ENCODE measurements at regions not wholly inside any gene's neighbourhood (a gene's known extent, or its start where the extent isn't known, plus 50 kb on each side); places are given as distances from the start of the nearest gene placed in this dataset.

DNA sequence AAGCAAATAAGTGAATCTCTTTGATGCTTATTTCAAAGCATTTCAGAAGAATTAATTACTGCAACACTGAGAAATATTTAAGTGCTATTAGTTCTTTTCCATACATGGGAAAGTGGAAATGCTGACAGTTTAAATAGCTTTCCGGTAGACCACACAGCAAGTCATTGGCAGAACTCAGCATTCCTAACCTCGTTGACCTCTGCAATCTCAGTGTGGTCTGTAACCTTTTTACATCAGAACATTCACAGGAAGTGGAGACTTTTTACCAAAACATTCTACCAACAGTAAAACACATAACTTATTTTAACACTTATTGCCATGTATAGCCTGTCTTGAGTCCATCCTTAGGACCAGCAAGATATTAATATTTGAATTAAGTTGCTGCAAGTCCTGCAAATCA is 249.5 kb upstream of the DCN start:
- DNase-seq (ENCODE audit: low read depth in 2 of 3, low spot score in 1 of 3) = no peak

DNA sequence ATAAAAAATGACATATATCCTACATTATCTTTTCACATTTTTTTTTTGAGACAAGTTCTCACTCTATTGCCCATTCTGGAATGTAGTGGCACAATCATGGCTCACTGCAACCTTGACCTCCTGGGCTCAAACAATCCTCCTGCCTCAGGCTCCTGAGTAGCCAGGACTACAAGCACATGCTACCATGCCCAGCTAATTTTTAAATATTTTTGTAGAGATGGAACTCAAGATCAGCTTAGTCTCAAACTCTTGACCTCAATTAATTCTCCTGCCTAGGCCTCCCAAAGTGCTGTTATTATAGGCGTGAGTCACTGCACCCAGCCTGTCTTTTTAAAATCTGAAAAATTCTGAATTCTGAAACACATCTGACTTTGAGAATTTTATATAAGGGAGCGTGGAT is 241.9 kb upstream of the DCN start:
- no peak for DNase-seq (ENCODE audit: low read depth in 2 of 3, low spot score in 1 of 3)

DNA sequence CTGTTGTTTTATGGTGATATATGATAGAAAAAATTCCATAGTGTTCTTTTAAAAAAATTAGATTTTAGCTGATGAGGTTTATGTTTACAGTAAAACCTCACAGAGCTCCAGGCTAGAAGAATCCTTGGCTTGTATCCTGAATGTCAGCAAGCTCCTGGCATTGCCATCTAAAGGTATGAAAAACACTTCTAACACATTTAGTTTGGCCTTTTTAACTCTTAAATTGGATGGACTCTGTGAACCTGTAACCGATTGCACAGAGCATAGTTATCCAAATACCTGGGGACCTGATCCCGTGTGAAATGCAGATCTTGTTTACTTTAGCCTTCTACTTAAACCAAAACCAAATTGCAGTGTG is 241.1 kb upstream of the DCN start:
- DNase-seq (ENCODE audit: low read depth in 2 of 3, low spot score in 1 of 3) = no peak

DNA sequence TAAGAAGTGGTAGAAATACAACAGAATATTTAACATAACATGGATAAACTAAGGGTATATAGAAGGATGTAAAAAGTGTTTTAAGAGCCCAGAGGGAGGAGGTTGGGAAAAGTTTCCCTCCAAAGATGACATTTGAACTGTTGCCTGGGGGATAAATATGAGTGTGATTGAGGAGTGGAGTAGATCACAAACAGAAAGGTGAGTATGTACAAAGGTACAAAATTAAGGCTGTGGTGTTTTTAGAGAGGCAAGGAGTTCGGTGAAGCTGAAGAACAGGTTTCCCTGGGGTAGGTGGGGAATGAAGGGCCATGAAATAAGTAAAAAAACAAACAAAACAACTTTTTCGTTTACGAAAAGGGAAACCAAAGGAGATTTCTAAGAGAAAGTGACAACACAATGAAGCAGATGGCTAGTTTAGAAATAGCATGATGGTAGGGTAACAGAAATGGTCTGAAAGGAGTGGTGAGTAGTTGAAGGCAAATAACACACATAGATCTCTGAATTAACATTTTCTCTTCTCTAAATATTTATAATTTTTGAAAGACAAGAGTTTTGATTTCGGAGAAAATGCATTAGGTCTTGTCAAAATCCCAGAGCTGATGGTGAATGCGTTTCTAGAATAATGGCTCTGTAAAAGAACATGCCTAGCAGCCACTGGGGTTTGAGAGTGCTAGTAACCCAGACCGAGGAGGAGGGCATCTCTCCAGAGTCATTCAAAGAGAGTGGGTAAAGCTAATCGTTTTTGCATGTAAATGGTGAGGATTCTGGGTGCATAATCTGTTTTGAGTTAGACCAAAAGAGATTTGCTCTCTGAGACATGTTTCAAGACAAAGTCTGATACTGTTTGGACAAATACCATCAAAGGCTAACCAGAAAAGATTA is 240.4 kb upstream of the DCN start:
- no peak for DNase-seq (ENCODE audit: low read depth in 2 of 3, low spot score in 1 of 3)

DNA sequence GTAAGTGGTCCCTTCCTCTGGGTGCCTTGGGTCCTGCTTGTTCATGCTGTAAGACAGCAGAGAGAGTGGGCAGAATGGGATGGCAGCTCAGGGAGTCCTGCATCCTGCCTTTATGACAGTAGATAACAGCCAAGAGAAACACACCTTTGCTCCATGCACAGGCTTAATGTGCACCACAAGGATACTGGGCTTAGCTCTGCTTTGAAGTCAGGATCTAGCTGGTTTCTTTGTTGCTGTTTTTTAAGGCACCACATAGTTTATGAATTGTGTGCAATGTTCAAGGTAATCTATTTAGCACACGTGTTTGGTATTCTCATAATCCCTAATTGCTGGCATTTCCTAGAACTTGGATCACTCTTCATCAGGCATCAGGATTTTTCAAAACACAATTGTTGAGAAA is 239.5 kb upstream of the DCN start:
- DNase-seq (ENCODE audit: low read depth in 2 of 3, low spot score in 1 of 3) = no peak

DNA sequence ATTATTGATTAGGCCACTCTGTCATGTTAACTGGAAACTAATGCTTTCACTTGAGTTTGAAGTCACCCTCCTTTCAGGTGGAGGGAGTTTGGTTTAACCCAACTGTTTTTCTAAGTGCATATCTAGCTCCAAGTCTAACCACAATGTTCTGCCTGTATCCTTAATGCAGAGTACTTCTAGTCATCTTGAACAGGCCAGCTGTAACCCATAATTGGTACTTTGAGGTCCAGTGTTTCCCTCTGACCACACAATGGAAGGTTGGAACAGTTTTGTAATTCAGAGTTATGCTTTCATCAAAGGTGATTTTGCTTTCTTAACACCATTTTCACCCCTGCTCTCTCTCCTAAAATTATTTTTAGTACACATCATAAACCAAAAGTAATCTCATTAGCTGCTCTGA is 237.2 kb upstream of the DCN start:
- DNase-seq (ENCODE audit: low read depth in 2 of 3, low spot score in 1 of 3) = no peak

DNA sequence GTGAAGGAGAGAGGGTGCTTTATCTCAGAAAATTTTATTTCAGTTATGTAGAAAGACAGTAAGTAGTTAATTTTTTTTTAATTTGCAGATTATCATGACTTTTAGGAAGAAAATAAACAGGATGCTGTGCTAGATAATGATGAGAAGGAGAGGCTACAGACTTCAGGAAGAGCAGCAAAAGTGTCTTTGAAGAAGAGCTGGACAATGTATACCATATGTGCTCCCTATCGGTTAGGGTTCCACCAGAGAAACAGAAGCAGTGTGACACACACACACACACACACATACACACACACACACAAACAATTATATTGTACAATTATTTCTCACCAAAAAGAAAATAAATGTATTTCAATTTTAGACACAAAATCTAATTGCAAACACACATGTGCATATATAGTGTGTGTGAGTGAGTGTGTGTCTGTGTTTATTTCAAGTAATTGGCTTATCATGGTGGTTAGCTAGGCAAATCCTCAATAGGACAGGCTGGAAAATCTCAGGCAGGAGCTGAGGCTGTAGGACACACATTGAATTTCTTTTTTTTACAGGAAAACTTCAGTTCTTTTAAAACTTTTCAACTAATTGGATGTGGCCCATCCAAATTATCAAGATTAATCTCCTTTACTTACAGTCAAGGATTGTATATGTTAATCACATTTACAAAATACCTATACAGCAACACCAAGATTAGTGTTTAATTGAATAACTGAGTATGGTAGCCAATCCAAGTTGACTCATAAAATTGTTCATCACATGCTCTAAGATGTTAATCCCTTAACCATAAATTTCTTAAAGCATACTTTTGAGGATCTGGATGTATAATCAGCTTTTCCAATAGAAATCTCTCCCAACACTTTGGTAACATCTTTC is 235.8 kb upstream of the DCN start:
- DNase-seq (ENCODE audit: low read depth in 2 of 3, low spot score in 1 of 3) = no peak

DNA sequence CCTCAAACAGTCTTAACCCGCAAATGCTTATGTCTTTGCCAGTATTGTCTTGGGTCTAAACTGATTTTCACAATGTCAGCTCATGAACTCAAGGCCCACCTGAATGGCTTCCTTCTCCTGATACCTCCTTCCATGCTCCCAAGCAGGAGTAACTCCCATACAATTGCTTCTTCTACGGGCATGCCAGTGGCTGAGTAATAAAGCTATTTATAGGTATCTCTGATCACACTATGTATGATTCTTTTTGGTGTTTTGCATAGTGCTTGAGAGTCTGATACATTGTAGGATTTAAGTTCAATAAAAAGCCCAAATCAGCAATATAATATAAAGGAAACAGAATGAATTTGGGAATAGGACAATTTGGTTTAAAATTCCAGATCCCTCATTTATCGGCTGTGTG is 235.0 kb upstream of the DCN start:
- DNase-seq (ENCODE audit: low read depth in 2 of 3, low spot score in 1 of 3) = no peak

DNA sequence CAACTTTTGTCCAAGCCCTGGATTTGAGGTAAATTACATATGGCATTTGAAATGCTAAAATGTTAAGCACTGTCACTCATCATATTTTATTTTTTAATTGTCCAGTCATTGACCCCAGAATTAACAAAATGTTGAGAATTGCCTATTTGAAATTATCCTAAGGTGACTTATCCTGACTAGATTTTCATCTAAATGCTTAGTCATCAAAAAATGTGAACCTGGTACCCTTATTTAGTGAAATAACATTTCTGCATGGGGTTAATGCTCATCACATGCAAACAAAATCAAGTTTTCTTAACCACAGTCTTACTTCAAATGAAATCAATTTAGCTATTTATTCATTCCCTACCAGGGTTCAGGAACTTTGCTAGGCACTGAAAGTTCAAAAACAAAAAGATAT is 232.0 kb upstream of the DCN start:
- no peak for DNase-seq (ENCODE audit: low read depth in 2 of 3, low spot score in 1 of 3)

DNA sequence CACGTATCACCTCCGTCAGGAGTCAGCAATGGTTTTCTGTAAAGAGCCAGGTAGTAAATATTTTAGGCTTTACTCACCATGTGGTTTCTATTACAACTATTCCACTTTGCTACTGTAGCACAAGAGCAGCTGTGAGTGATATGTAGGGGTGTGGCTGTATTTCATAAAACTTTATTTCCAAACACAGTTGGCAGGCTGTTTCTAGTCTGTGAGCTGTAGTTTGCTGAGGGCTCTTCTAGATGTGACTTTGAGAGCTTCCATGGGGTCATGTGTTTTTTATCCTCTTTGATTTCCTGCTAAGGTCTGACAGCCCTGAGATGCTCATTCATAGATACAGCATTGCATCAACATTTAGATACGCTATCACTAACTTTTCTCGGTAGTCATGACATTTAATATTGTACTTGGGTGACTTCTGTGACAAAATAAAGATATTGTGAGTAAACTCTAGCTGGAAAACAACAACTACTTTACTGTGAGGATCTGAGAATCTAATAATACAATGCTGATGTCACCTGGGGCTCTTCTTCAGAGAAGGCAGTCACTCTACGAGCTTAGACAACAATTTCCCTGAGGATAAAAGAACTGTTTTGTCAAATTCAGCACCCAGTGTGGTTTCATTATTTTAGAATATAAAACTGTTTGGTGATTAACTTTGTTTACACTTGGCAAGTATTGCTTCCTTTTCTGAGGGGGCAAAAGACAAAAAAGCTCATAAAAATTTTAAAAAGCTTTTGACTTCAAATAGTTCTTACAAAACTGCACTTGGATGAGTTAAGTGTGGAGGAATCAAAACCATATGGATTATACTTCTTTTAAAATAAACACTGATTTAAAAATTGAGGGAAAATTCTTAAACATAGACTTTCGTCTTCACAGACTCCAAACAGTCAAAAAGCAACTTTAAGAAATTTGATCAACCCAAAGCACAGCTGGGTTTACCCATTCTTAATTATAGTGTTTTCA is 231.2 kb upstream of the DCN start:
- no peak for DNase-seq (ENCODE audit: low read depth in 2 of 3, low spot score in 1 of 3)

DNA sequence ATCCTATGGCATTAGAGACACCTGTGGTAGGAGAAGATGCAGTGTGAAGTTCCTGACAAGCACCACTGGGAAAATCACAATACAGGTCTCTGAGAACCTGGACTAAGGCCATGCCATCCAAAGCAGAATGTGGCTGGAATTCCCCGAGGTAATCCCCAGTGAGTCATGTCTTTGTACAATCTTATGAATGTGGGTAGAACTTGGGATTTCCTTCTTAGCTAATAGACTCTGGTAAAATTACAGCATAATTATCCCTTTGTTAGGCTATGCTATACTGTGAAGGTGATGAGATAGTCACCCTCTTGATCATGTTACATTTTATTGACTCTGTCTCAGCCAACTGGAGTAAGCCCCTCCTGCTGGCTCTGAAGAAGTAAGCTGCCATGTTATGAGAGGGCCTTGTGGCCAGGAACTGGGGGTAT is 224.3 kb upstream of the DCN start:
- peak in 1 of 3 donors; percentile 2 for DNase-seq (ENCODE audit: low read depth in 2 of 3, low spot score in 1 of 3)

DNA sequence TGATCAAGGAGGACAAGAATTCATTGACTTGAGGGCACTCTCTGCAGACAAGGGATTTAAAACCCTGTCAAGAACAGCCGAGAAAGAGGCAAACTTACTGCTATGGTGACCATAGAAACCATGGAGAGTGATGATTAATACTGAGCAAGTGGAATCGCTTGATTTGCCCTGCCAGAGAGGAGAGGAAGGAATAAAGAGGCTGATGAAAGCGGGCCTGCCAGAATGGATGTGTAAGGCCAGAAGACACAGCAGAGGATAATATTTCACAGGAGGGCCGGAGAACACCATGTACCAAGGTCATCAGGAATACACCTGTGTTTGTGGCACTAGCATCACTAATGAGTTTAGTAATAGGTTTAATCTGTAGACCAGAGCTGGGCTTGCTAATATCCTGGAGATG is 221.8 kb upstream of the DCN start:
- DNase-seq (ENCODE audit: low read depth in 2 of 3, low spot score in 1 of 3) = no peak

DNA sequence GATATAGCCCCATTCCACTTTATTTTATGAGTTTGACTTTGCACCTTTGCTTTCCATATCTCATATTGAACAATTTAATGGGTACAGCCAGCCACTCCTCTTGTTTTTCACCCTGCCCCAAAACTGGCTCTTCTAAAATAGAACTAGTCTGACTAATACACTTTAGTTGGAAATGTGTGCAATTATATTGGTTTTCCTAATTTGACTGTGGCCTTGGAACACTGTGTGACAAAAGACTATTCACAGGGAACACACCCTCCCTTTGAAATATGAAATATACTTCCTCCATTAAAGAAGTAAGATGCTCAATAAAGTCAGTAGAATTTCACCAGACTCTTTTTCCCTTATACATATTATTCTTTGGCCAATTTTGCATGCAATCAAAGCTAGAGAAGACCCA is 218.6 kb upstream of the DCN start:
- no peak for DNase-seq (ENCODE audit: low read depth in 2 of 3, low spot score in 1 of 3)

DNA sequence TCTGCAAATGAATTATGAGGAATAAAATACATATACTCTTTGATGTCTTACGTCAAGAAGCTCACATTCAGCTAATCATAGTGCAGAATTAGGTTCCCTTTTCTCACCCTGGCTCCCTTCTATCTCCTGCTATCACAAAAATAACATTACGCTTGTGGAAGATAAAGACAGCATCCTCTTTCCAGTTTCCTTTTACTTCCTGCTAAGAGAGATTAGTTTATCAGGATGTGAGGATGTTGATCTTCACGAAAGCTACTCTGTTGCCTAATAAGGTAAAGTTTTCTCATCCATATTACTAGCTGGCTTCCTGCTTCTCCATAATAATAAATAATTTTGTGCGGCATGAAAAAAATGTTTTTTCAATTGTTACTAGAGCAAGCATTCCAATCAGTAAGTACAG is 217.7 kb upstream of the DCN start:
- no peak for DNase-seq (ENCODE audit: low read depth in 2 of 3, low spot score in 1 of 3)

DNA sequence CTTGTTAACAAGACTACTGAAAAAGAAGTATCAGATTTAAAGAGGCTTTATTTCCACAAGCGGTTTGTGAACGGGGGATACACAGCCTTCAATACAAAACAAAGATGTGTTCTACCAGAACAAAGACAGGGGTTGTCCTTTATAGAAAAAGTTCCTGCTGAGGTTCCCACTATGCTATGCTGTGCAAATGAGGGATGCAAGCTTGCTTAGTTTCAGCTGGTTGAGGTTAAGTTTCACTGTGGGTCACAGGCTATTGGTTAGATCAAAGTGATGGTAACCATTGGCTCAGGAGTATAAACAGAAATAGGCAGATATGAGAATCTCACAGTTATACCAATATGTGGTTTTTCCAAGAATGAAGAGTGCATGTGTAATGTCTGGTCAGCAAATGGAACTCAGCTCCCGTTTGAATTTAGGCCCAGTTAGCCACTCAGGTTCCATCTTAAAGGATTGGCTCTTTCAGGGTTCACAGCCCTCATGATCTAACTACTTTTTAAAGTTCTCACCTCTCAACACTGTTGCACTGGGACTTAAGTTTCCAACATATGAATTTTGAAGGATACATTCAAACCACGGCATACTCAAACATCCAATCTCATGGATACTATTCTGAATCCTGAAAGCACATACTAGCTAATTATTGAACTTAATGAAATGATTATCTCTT is 215.4 kb upstream of the DCN start:
- DNase-seq (ENCODE audit: low read depth in 2 of 3, low spot score in 1 of 3) = no peak

DNA sequence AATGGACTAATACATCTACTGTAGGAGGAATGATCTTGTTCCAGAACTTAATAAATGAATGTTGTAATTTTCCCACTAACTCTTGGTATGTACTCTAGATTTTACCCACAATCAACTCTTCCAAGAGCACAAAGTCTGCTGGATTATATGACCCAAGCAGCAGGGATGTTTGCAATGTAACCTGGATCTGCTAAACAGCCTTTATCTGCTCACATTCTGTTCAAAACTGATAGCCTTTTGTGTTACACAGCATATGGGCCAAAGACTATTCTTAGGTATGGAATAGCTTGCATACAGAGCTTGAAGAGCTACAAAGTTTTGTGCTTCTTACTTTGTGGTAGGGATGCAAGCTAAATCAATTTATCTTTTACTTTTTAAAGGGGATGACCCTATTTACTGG is 213.7 kb upstream of the DCN start:
- DNase-seq (ENCODE audit: low read depth in 2 of 3, low spot score in 1 of 3) = no peak

DNA sequence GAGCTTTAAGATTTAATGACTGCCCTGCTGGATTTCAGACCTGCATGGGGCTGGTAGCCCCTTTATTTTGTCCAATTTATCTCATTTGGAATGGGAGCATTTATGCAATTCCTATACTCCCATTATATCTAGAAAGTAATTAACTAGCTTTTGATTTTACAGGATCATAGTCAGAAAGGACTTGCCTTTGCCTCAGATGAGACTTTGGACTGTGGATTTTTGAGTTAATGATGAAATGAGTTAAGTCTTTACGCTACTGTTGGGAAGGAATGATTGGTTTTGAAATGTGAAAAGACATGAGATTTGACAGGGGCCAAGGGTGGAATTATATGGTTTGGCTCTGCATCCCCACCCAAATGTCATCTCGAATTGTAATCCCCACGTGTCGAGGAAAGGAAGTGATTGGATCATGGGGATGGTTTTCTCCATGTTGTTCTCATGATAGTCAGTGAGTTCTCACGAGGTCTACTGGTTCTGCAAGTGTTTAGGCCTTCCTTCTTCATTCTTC is 213.1 kb upstream of the DCN start:
- DNase-seq (ENCODE audit: low read depth in 2 of 3, low spot score in 1 of 3) = no peak

DNA sequence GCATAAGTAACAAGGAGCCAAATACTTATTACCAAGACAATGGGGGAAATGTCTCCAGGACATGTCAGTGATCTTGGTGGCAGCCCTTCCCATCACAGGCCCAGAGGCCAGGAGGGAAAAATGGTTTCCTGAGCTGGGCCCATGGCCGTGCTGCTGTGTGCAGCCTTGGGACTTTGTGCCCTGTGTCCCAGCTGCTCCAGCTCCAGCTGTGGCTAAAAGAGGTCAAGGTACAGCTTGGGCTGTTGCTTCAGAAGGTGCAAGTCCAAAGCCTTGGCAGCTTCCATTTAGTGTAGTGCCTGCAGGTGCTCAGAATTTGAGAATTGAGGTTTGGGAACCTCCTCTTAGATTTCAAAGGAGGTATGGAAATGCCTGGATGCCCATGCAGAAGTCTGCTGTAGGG is 212.3 kb upstream of the DCN start:
- no peak for DNase-seq (ENCODE audit: low read depth in 2 of 3, low spot score in 1 of 3)

DNA sequence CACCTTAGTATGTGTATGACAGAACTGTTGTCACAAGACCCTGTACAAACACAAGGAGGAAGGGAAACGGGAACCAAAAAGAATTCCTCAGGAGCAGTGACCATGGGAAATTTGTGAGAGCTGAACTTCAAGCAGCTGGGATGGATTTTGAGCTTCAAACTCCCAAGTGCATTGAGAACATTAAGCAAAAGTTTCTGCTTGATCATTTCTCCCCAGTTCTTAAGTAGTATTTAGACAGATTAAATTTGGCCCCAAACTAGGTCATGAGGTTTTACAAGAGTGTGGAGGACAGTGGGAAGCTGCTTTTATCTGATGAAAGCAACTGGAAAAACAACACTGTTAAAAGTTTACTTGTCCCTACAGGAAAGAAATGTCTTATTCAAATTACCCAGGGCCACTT is 206.0 kb upstream of the DCN start:
- no peak for DNase-seq (ENCODE audit: low read depth in 2 of 3, low spot score in 1 of 3)

DNA sequence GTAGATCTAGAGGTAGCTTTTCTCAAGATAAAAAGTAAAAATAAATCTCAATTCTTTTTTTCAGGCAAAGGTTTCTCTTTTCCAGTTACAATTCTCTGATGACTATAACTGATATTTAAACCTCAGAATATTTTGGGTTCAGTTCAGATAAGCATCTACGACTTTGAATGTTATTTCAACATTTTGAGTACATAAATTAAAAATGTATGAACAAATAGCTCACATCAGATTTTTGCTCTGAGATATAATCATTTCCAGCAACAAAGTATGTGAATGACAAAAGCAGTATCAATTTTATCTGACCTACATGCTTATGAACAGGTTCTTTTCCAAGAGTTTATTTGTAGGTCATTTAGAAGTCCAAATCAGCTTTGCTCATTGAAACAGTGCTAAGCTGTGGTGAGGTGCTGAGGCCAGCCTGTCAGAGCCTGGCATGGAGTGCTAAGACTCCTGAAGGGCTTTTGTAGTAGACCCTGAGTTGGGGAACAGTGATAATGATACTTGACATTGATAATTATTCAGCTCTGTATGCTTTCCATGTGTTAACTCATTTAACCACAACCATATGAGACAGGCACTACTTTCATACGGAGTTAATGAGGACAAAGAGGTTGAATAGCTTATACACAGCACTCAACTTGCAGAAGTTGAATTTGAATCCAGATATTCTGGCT is 205.0 kb upstream of the DCN start:
- no peak for DNase-seq (ENCODE audit: low read depth in 2 of 3, low spot score in 1 of 3)

Data from stimulated activated CD4-positive, alpha-beta T cell treated with anti-CD3 and anti-CD28 coated beads, Interleukin-12 subunit alpha, Interleukin-12 subunit beta, amount 100 ng/mL, for 48 hours (primary cell).